Lower leg skin (tissue), 3 donors: ENCODE measurements at regions not wholly inside any gene's neighbourhood (a gene's known extent, or its start where the extent isn't known, plus 50 kb on each side); places are given as distances from the start of the nearest gene placed in this dataset.

Source experiments
- CTCF ChIP-seq, 3 donors: fragments of 450-650 bp; IDR thresholded peaks; one replicate each; pipeline ENCODE4 v1.5.1; 2016; ENCODE audit warnings: antibody characterized with exemption in 3 of 3, mild to moderate bottlenecking in 3 of 3, moderate library complexity in 2 of 3
- POLR2A ChIP-seq, 2 donors: fragments of 450-650 bp; IDR thresholded peaks; one replicate each; pipeline ENCODE4 v1.6.1; 2016 to 2017; ENCODE audit warnings: antibody characterized with exemption in 2 of 2, mild to moderate bottlenecking in 1 of 2, moderate library complexity in 1 of 2

GRCh38 chr16:52773026-52773425 lies 226.1 kb upstream of the TOX3 start:
- TF ChIP-seq CTCF (IDR thresholded peaks at IDR 0.05) = no peak
- TF ChIP-seq POLR2A (IDR thresholded peaks at IDR 0.05) = no peak
